H9 (cell line): ENCODE measurements at regions not wholly inside any gene's neighbourhood (a gene's known extent, or its start where the extent isn't known, plus 50 kb on each side); places are given as distances from the start of the nearest gene placed in this dataset.

Source experiments
- DNase-seq: peaks from one replicate; pipeline ENCODE4 v3.0.0-alpha.2; 2017
- H2AFZ ChIP-seq: one replicate; pipeline ENCODE4 v1.6.1; 2013; ENCODE audit warnings: mild to moderate bottlenecking, low read length, control low read depth, moderate library complexity
- H2AK5ac ChIP-seq: 2 replicates; pipeline ENCODE4 v1.6.1; 2013; ENCODE audit warnings: low read length, control low read depth, mixed read lengths; ENCODE audit not compliant: insufficient read length
- H2BK120ac ChIP-seq: one replicate; pipeline ENCODE4 v1.6.1; 2013; ENCODE audit warnings: low read depth, mild to moderate bottlenecking, low read length, control low read depth, inconsistent platforms; ENCODE audit not compliant: poor library complexity, severe bottlenecking
- H2BK12ac ChIP-seq: 2 replicates; pipeline ENCODE4 v1.6.1; 2013; ENCODE audit warnings: low read length, control low read depth, mixed read lengths, low read depth; ENCODE audit not compliant: insufficient read length
- H2BK15ac ChIP-seq: 2 replicates; pipeline ENCODE4 v1.6.1; 2013; ENCODE audit warnings: low read depth, low read length, control low read depth
- H2BK20ac ChIP-seq: one replicate; pipeline ENCODE4 v1.6.1; 2013; ENCODE audit warnings: low read depth, mild to moderate bottlenecking, low read length, control low read depth, inconsistent platforms; ENCODE audit not compliant: poor library complexity, severe bottlenecking
- H2BK5ac ChIP-seq: 2 replicates; pipeline ENCODE4 v1.6.1; 2013; ENCODE audit warnings: low read length, control low read depth, mixed read lengths; ENCODE audit not compliant: insufficient read length
- H3K14ac ChIP-seq: 2 replicates; pipeline ENCODE4 v1.6.1; 2013; ENCODE audit warnings: low read length, control low read depth; ENCODE audit not compliant: insufficient read depth
- H3K18ac ChIP-seq: 2 replicates; pipeline ENCODE4 v1.6.1; 2013; ENCODE audit warnings: low read depth, mild to moderate bottlenecking, mixed read lengths, low read length, control low read depth; ENCODE audit not compliant: insufficient read length
- H3K23ac ChIP-seq: 2 replicates; pipeline ENCODE4 v1.6.1; 2013; ENCODE audit warnings: low read length, control low read depth, mixed read lengths, low read depth; ENCODE audit not compliant: insufficient read length
- H3K23me2 ChIP-seq: 2 replicates; pipeline ENCODE4 v1.6.1; 2013; ENCODE audit warnings: low read depth, mild to moderate bottlenecking, mixed read lengths, low read length, control low read depth; ENCODE audit not compliant: insufficient read length, poor library complexity, severe bottlenecking
- H3K27ac ChIP-seq: 2 replicates; pipeline ENCODE4 v1.5.1; 2013; ENCODE audit warnings: low read length, control low read depth, mixed read lengths, low read depth; ENCODE audit not compliant: insufficient read length
- H3K27me3 ChIP-seq: 2 replicates; pipeline ENCODE4 v1.6.1; 2013; ENCODE audit warnings: low read length, control low read depth, inconsistent platforms; ENCODE audit not compliant: insufficient read depth
- H3K4ac ChIP-seq: 2 replicates; pipeline ENCODE4 v1.6.1; 2013; ENCODE audit warnings: low read depth, mild to moderate bottlenecking, control low read depth, inconsistent platforms, low read length, moderate library complexity
- H3K4me1 ChIP-seq: 2 replicates; pipeline ENCODE4 v1.6.1; 2013; ENCODE audit warnings: low read length, control low read depth, inconsistent platforms; ENCODE audit not compliant: insufficient read depth
- H3K4me2 ChIP-seq: 2 replicates; pipeline ENCODE4 v1.6.1; 2013; ENCODE audit warnings: low read length, control low read depth, mixed read lengths; ENCODE audit not compliant: insufficient read length, insufficient read depth
- H3K56ac ChIP-seq: 2 replicates; pipeline ENCODE4 v1.6.1; 2013; ENCODE audit warnings: low read depth, mild to moderate bottlenecking, mixed read lengths, low read length, control low read depth; ENCODE audit not compliant: insufficient read length
- H3K79me1 ChIP-seq: 2 replicates; pipeline ENCODE4 v1.6.1; 2013; ENCODE audit warnings: low read depth, mild to moderate bottlenecking, moderate library complexity, low read length, control low read depth, inconsistent platforms; ENCODE audit not compliant: insufficient read depth, poor library complexity, severe bottlenecking
- H3K79me2 ChIP-seq: 2 replicates; pipeline ENCODE4 v1.6.1; 2013; ENCODE audit warnings: low read length, control low read depth, inconsistent platforms; ENCODE audit not compliant: insufficient read depth
- H3K9ac ChIP-seq: 2 replicates; pipeline ENCODE4 v1.6.1; 2013; ENCODE audit warnings: low read length, control low read depth, mixed read lengths; ENCODE audit not compliant: insufficient read length; ENCODE audit errors: extremely low read depth
- H3K9me3 ChIP-seq: one replicate; pipeline ENCODE4 v1.6.1; 2013; ENCODE audit warnings: low read depth, low read length, inconsistent platforms; ENCODE audit not compliant: control insufficient read depth
- H3T11ph ChIP-seq: one replicate; pipeline ENCODE4 v1.6.1; 2013; ENCODE audit warnings: mild to moderate bottlenecking, low read length, control low read depth, inconsistent platforms
- H4K20me1 ChIP-seq: one replicate; pipeline ENCODE4 v1.6.1; 2013; ENCODE audit not compliant: control insufficient read depth, insufficient read length, insufficient read depth
- H4K5ac ChIP-seq: 2 replicates; pipeline ENCODE4 v1.6.1; 2013; ENCODE audit warnings: low read depth, mild to moderate bottlenecking, mixed read lengths, low read length, control low read depth; ENCODE audit not compliant: insufficient read length
- H4K8ac ChIP-seq: replicated peaks from 2 replicates; pipeline ENCODE4 v1.6.1; 2013; ENCODE audit warnings: low read length, control low read depth, mixed read lengths, low read depth; ENCODE audit not compliant: insufficient read length
- H4K91ac ChIP-seq: 2 replicates; pipeline ENCODE4 v1.6.1; 2013; ENCODE audit warnings: low read depth, mild to moderate bottlenecking, moderate library complexity, mixed read lengths, low read length, control low read depth; ENCODE audit not compliant: insufficient read length
- H3K27ac Mint-ChIP-seq, 3 experiments: 2 replicates in 2 of 3; 3 replicates in 1 of 3; pipeline ENCODE4 v1.8.0; 2020 to 2021; ENCODE audit warnings: mixed read lengths in 3 of 3, mild to moderate bottlenecking in 1 of 3, moderate library complexity in 1 of 3
- H3K27me3 Mint-ChIP-seq: 2 replicates; pipeline ENCODE4 v1.8.0; 2021; ENCODE audit warnings: low read depth, mild to moderate bottlenecking, moderate library complexity, mixed read lengths
- H3K36me3 Mint-ChIP-seq, 3 experiments: 2 replicates in 2 of 3; 3 replicates in 1 of 3; pipeline ENCODE4 v1.8.0; 2020 to 2021; ENCODE audit warnings: low read depth in 3 of 3, mixed read lengths in 3 of 3; ENCODE audit not compliant: insufficient read depth in 1 of 3
- H3K4me1 Mint-ChIP-seq, 2 experiments: 2 replicates each; pipeline ENCODE4 v1.8.0; 2020; ENCODE audit warnings: mixed read lengths in 2 of 2
- H3K4me3 Mint-ChIP-seq, 2 experiments: 2 replicates in 1 of 2; 3 replicates in 1 of 2; pipeline ENCODE4 v1.8.0; 2020 to 2021; ENCODE audit warnings: mild to moderate bottlenecking in 2 of 2, mixed read lengths in 2 of 2, moderate library complexity in 1 of 2
- H3K9me3 Mint-ChIP-seq, 2 experiments: 2 replicates in 1 of 2; 3 replicates in 1 of 2; pipeline ENCODE4 v1.8.0; 2020; ENCODE audit warnings: mild to moderate bottlenecking in 2 of 2, mixed read lengths in 2 of 2, moderate library complexity in 1 of 2
- TF ChIP-seq, protein P1 (sequence below): fragments of 200-600 bp; sonication (generic); conservative IDR thresholded peaks from 3 replicates; pipeline ENCODE4 v1.8.0; 2021; ENCODE audit warnings: antibody characterized with exemption, mild to moderate bottlenecking

DNA sequence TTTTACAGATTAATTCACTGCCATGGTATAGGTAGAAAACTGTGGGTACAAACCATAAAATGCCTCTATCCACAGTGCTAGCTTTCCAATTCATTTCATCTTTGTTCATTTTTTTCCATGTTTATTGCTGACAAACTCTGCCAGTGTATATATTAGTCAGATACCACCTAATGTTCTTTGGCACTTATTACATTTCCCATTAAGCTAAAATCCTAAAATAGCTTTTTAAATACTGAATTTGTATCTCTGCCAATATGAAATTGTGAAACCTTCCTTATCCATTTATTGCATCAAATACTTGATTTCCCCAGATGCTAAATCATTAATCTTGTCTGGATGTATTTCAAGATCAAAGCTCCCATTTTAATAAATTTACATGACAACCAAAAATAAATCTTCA, 150.1 kb upstream of the FSCB start:
- no peak overlapping the region for H2BK20ac ChIP-seq
- H4K20me1 ChIP-seq = no peaks in the 10 kb centered on the region
- no peak overlapping the region for H2BK5ac ChIP-seq
- H3K27me3 ChIP-seq = no peaks in the 10 kb centered on the region
- H2BK120ac ChIP-seq = no peak overlapping the region
- no peak overlapping the region for H3K27ac Mint-ChIP-seq
- H2BK15ac ChIP-seq = no peak overlapping the region
- H4K91ac ChIP-seq = no peak overlapping the region
- no peak overlapping the region for H3K9ac ChIP-seq
- no peak overlapping the region for H3K4me3 Mint-ChIP-seq
- no peak overlapping the region for H4K8ac ChIP-seq
- H3K27ac ChIP-seq = no peak overlapping the region
- H3K27me3 Mint-ChIP-seq = no peaks in the 10 kb centered on the region
- H3K23me2 ChIP-seq = no peaks in the 10 kb centered on the region
- H3K4me1 ChIP-seq = no peaks in the 10 kb centered on the region
- H4K5ac ChIP-seq = no peak overlapping the region
- no peak overlapping the region for H2AFZ ChIP-seq
- H3K4ac ChIP-seq = no peak overlapping the region
- H3K79me2 ChIP-seq = no peaks in the 10 kb centered on the region
- no peaks in the 10 kb centered on the region for H3K79me1 ChIP-seq
- no peaks in the 10 kb centered on the region for H3K9me3 Mint-ChIP-seq
- H3K23ac ChIP-seq = no peak overlapping the region
- no peak overlapping the region for H3K18ac ChIP-seq
- DNase-seq = no peak
- no peaks in the 10 kb centered on the region for H3K36me3 Mint-ChIP-seq
- H3K56ac ChIP-seq = no peak overlapping the region
- no peak overlapping the region for H2AK5ac ChIP-seq
- H3K4me1 Mint-ChIP-seq = no peaks in the 10 kb centered on the region
- no peak overlapping the region for H3K14ac ChIP-seq
- TF ChIP-seq, protein P1, sequence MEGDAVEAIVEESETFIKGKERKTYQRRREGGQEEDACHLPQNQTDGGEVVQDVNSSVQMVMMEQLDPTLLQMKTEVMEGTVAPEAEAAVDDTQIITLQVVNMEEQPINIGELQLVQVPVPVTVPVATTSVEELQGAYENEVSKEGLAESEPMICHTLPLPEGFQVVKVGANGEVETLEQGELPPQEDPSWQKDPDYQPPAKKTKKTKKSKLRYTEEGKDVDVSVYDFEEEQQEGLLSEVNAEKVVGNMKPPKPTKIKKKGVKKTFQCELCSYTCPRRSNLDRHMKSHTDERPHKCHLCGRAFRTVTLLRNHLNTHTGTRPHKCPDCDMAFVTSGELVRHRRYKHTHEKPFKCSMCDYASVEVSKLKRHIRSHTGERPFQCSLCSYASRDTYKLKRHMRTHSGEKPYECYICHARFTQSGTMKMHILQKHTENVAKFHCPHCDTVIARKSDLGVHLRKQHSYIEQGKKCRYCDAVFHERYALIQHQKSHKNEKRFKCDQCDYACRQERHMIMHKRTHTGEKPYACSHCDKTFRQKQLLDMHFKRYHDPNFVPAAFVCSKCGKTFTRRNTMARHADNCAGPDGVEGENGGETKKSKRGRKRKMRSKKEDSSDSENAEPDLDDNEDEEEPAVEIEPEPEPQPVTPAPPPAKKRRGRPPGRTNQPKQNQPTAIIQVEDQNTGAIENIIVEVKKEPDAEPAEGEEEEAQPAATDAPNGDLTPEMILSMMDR = no peak
- no peak overlapping the region for H3K4me2 ChIP-seq
- H3K9me3 ChIP-seq = no peaks in the 10 kb centered on the region
- no peak overlapping the region for H3T11ph ChIP-seq
- no peak overlapping the region for H2BK12ac ChIP-seq
